HepG2 (cell line): ENCODE measurements at regions not wholly inside any gene's neighbourhood (a gene's known extent, or its start where the extent isn't known, plus 50 kb on each side); places are given as distances from the start of the nearest gene placed in this dataset.
A peak's percentile ranks its signal among the peaks of the same experiment; 100 is the strongest.

Experiments
- ATAC-seq: fragments of 200-7000 bp; cut with Tn5 transposase; 3 replicates; pipeline ENCODE4 v1.9.1; 2020; ENCODE audit warnings: mild to moderate bottlenecking, moderate library complexity
- BruUV-seq: library from RNA; stranded (reverse); fragments of 400-500 nt; replicated peaks from 2 replicates; lab custom pipeline; 2021; lab: Mats Ljungman, UMichigan
- CTCF ChIA-PET: fragments of 300-600 bp; formaldehyde crosslinking; extraction: SDS; loops from one replicate; lab custom pipeline; 2021; ENCODE audit warnings: low total read pairs, inconsistent platforms, low intra/inter-chr PET ratio; lab: Yijun Ruan, JAX
- POLR2A ChIA-PET: fragments of 350-600 bp; sonication (Branson Sonifier 250); formaldehyde crosslinking; loops from one replicate; lab custom pipeline; 2020; ENCODE audit warnings: antibody characterized with exemption, inconsistent platforms; lab: Yijun Ruan, JAX
- DNase-seq: peaks from one replicate; pipeline ENCODE4 v3.0.0-alpha.2; 2015; ENCODE audit warnings: low spot score
- FAIRE-seq: peaks from 3 replicates; lab custom pipeline; 2011; peaks lifted over from hg19 to GRCh38; lab: Jason Lieb, UNC
- H2AFZ ChIP-seq: one replicate; pipeline ENCODE4 v1.6.1; 2011; ENCODE audit warnings: low read length, inconsistent platforms
- H3K27ac ChIP-seq: fragments of 300-600 bp; 3 replicates; pipeline ENCODE4 v1.8.0; 2011; ENCODE audit warnings: mixed run types, mild to moderate bottlenecking, mixed read lengths, low read length, inconsistent platforms; ENCODE audit not compliant: insufficient read depth; ENCODE audit errors: extremely low read length
- H3K27me3 ChIP-seq, 2 experiments: fragments of 200-600 bp in 1 of 2; 2 replicates in 1 of 2; 3 replicates in 1 of 2; pipeline versions ENCODE4 v1.6.0 to v1.8.0; 2011; ENCODE audit warnings: low read length in 2 of 2, mild to moderate bottlenecking in 2 of 2, moderate library complexity in 2 of 2, inconsistent platforms in 1 of 2; ENCODE audit not compliant: insufficient read depth in 2 of 2, control insufficient read depth in 1 of 2
- H3K36me3 ChIP-seq, 2 experiments: fragments of 200-600 bp in 1 of 2; replicated peaks in 1 of 2; 2 replicates in 1 of 2; 3 replicates in 1 of 2; pipeline versions ENCODE4 v1.5.1 to v1.8.0; 2011; ENCODE audit warnings: low read length in 2 of 2, inconsistent platforms in 1 of 2; ENCODE audit not compliant: insufficient read depth in 2 of 2, control insufficient read depth in 1 of 2
- H3K4me1 ChIP-seq: 2 replicates; pipeline ENCODE4 v1.5.1; 2012; ENCODE audit warnings: low read length, inconsistent platforms; ENCODE audit not compliant: insufficient read depth
- H3K4me2 ChIP-seq: 2 replicates; pipeline ENCODE4 v1.6.0; 2011; ENCODE audit warnings: low read depth, low read length, inconsistent platforms
- H3K4me3 ChIP-seq, 3 experiments: fragments of 200-600 bp in 1 of 3; sonication (generic), shearing (Covaris generic) in 1 of 3; replicated peaks in 1 of 3; 2 replicates each; pipeline ENCODE4 v1.5.1; 2011 to 2016; ENCODE audit warnings: low read length in 3 of 3, inconsistent platforms in 2 of 3, low read depth in 2 of 3, mild to moderate bottlenecking in 2 of 3, control low read depth in 1 of 3, mixed read lengths in 1 of 3; ENCODE audit not compliant: insufficient read depth in 1 of 3
- H3K79me2 ChIP-seq: one replicate; pipeline ENCODE4 v1.6.1; 2011; ENCODE audit warnings: low read length, inconsistent platforms; ENCODE audit not compliant: insufficient read depth
- H3K9ac ChIP-seq: 2 replicates; pipeline ENCODE4 v1.6.0; 2011; ENCODE audit warnings: mild to moderate bottlenecking, low read depth, low read length, inconsistent platforms; ENCODE audit not compliant: insufficient read depth
- H3K9me3 ChIP-seq: 2 replicates; pipeline ENCODE4 v1.5.1; 2012; ENCODE audit warnings: mild to moderate bottlenecking, low read length
- H4K20me1 ChIP-seq: 2 replicates; pipeline ENCODE4 v1.6.0; 2011; ENCODE audit warnings: inconsistent platforms, mild to moderate bottlenecking, low read length, moderate library complexity; ENCODE audit not compliant: insufficient read depth
- AHDC1 ChIP-seq: sonication (generic); formaldehyde crosslinking; IDR thresholded peaks from 2 replicates; pipeline ENCODE4 v1.5.1; 2020; ENCODE audit warnings: mild to moderate bottlenecking, missing genetic modification reagents, borderline replicate concordance
- ARNT ChIP-seq: fragments of 450-650 bp; IDR thresholded peaks from 2 replicates; pipeline ENCODE4 v1.6.1; 2017
- CTCF ChIP-seq: sonication (generic); formaldehyde crosslinking; IDR thresholded peaks from 2 replicates; pipeline ENCODE4 v1.5.0; 2020; ENCODE audit warnings: mild to moderate bottlenecking, missing genetic modification reagents, moderate library complexity
- ELF3 ChIP-seq: IDR thresholded peaks from 2 replicates; pipeline ENCODE4 v1.6.1; 2016; ENCODE audit warnings: missing genetic modification reagents, missing compliant biosample characterization
- GATAD1 ChIP-seq: IDR thresholded peaks from 2 replicates; pipeline ENCODE4 v1.6.1; 2016; ENCODE audit warnings: missing genetic modification reagents, missing compliant biosample characterization
- HNF4A ChIP-seq: sonication (generic); formaldehyde crosslinking; IDR thresholded peaks from 2 replicates; pipeline ENCODE4 v1.4.0; 2020; ENCODE audit warnings: missing genetic modification reagents
- KDM3A ChIP-seq: IDR thresholded peaks from 2 replicates; pipeline ENCODE4 v1.6.1; 2018; ENCODE audit warnings: low read depth, missing compliant biosample characterization
- NFAT5 ChIP-seq: sonication (generic); formaldehyde crosslinking; IDR thresholded peaks from 2 replicates; pipeline ENCODE4 v1.4.0; 2020; ENCODE audit warnings: missing genetic modification reagents
- RAD21 ChIP-seq: fragments of 450-650 bp; formaldehyde crosslinking; IDR thresholded peaks from 2 replicates; pipeline ENCODE4 v1.5.0; 2020; ENCODE audit warnings: mild to moderate bottlenecking
- STAG1 ChIP-seq: sonication (generic); formaldehyde crosslinking; IDR thresholded peaks from 2 replicates; pipeline ENCODE4 v1.4.0; 2020; ENCODE audit warnings: missing genetic modification reagents
- TBX2 ChIP-seq: sonication (generic); formaldehyde crosslinking; IDR thresholded peaks from 2 replicates; pipeline ENCODE4 v1.5.0; 2020; ENCODE audit warnings: missing genetic modification reagents, mild to moderate bottlenecking, borderline replicate concordance
- ZEB1 ChIP-seq: IDR thresholded peaks from 2 replicates; pipeline ENCODE4 v1.6.1; 2012; ENCODE audit warnings: mild to moderate bottlenecking, low read depth, inconsistent platforms; ENCODE audit not compliant: insufficient replicate concordance
- ZNF326 ChIP-seq: sonication (generic); formaldehyde crosslinking; IDR thresholded peaks from 2 replicates; pipeline ENCODE4 v1.4.0; 2020; ENCODE audit warnings: missing genetic modification reagents, borderline replicate concordance
- ZSCAN22 ChIP-seq: sonication (generic); formaldehyde crosslinking; IDR thresholded peaks from 2 replicates; pipeline ENCODE4 v1.4.0; 2020; ENCODE audit warnings: mild to moderate bottlenecking, missing genetic modification reagents
- WGBS: methylation state at CpG from one replicate; pipeline ENCODE4 v1.1.6; 2017; ENCODE audit warnings: low lambda C conversion rate; 5-methylcytosine and 5-hydroxymethylcytosine counted together
- in situ Hi-C: cut with HindIII; loops from 2 replicates; pipeline ENCODE4 v1.10.0; 2017; ENCODE audit warnings: low pct_unique_long_range_greater_than_20kb; ENCODE audit not compliant: extremely low pct_ligation_motif_present
- intact Hi-C: fragments of 100-400 bp; cut with micrococcal nuclease; formaldehyde crosslinking; loops from one replicate; pipeline ENCODE4 v1.10.0; 2022; ENCODE audit not compliant: unreplicated experiment

- BruUV-seq: no TSS peak
- CTCF ChIA-PET: no interaction called here
- POLR2A ChIA-PET: no interaction called here
- in situ Hi-C loops (no loop called here), intact Hi-C loops (no loop called here)
- Histone ChIP-seq H3K27ac (no peak overlapping the region), H3K27me3 (0 out of 5 replicates have a peak, but pooled peaks cover 0 to 2% of the 10 kb centered on the region in 2 experiments), H3K9ac (no peak overlapping the region), H3K36me3 (no peaks in the 10 kb centered on the region), H4K20me1 (no peaks in the 10 kb centered on the region), H3K4me1 (no peaks in the 10 kb centered on the region), H3K4me3 (no peak overlapping the region), H2AFZ (no peak overlapping the region), H3K79me2 (no peaks in the 10 kb centered on the region), H3K9me3 (no peaks in the 10 kb centered on the region), H3K4me2 (no peak overlapping the region)
- DNase-seq (no peak), FAIRE-seq (no peak), ATAC-seq (peak; percentile 57; the same call in 2 of the 3 replicates)
- WGBS: 0% methylated on average over 2 of the region's 2 CpGs
- peak; percentile 56 for TF ChIP-seq CTCF (CRISPR knock-in tag)
- TF ChIP-seq HNF4A: no peak
- no peak for TF ChIP-seq TBX2 (CRISPR knock-in tag)
- no peak for TF ChIP-seq GATAD1 (CRISPR knock-in tag)
- TF ChIP-seq ELF3 (CRISPR knock-in tag): no peak
- no peak for TF ChIP-seq ZNF326 (CRISPR knock-in tag)
- TF ChIP-seq KDM3A: no peak
- 0 out of 2 replicates have a peak, but pooled peaks have one; percentile 15 for TF ChIP-seq RAD21 (CRISPR knock-in tag)
- no peak for TF ChIP-seq ZEB1
- TF ChIP-seq NFAT5: no peak
- TF ChIP-seq ARNT: no peak
- peak; percentile 54 for TF ChIP-seq STAG1 (CRISPR knock-in tag)
- TF ChIP-seq ZSCAN22: no peak
- TF ChIP-seq AHDC1: no peak
These were observed 166.7 kb upstream of the PRNP start for GRCh38 chr20:4519534-4519933.
